OCI-LY7 (cell line): ENCODE measurements at regions not wholly inside any gene's neighbourhood (a gene's known extent, or its start where the extent isn't known, plus 50 kb on each side); places are given as distances from the start of the nearest gene placed in this dataset.

ENCODE experiments used
- BruUV-seq: library from RNA; stranded (reverse); fragments of 400-500 nt; replicated peaks from 2 replicates; lab custom pipeline; 2021; lab: Mats Ljungman, UMichigan
- CTCF ChIA-PET: fragments of 300-600 bp; sonication (Branson Sonifier 250); formaldehyde crosslinking; loops from one replicate; lab custom pipeline; 2022; ENCODE audit warnings: antibody characterized with exemption; ENCODE audit not compliant: unreplicated experiment; lab: Charles Lee
- POLR2A ChIA-PET: fragments of 300-600 bp; sonication (Branson Sonifier 250); formaldehyde crosslinking; loops from one replicate; lab custom pipeline; 2022; ENCODE audit warnings: antibody characterized with exemption; lab: Charles Lee
- DNase-seq: peaks from one replicate; pipeline ENCODE4 v3.0.0-alpha.2; 2015; ENCODE audit warnings: low spot score
- H2AFZ ChIP-seq: fragments of 200-600 bp; sonication (generic), shearing (Covaris generic); 2 replicates; pipeline ENCODE4 v1.6.1; 2014; ENCODE audit warnings: mild to moderate bottlenecking, antibody characterized with exemption, low read length, moderate library complexity
- H3K27ac ChIP-seq: fragments of 200-600 bp; sonication (generic); 2 replicates; pipeline ENCODE4 v1.5.1; 2014; ENCODE audit warnings: mixed run types, low read depth, mild to moderate bottlenecking, moderate library complexity, low read length, inconsistent platforms; ENCODE audit not compliant: poor library complexity, severe bottlenecking
- H3K36me3 ChIP-seq: fragments of 200-600 bp; sonication (generic); 2 replicates; pipeline ENCODE4 v1.6.1; 2014; ENCODE audit warnings: mild to moderate bottlenecking, antibody characterized with exemption, low read length, moderate library complexity, mixed read lengths; ENCODE audit not compliant: insufficient read depth
- H3K4me1 ChIP-seq: fragments of 200-600 bp; sonication (generic); 2 replicates; pipeline ENCODE4 v1.5.1; 2014; ENCODE audit warnings: mild to moderate bottlenecking, low read length; ENCODE audit not compliant: insufficient read depth, poor library complexity, severe bottlenecking
- H3K4me2 ChIP-seq: fragments of 200-600 bp; sonication (generic); 2 replicates; pipeline ENCODE4 v1.6.1; 2014; ENCODE audit warnings: mild to moderate bottlenecking, low read length
- H3K4me3 ChIP-seq: fragments of 200-600 bp; sonication (generic); 2 replicates; pipeline ENCODE4 v1.5.1; 2014; ENCODE audit warnings: mild to moderate bottlenecking, low read depth, low read length; ENCODE audit not compliant: poor library complexity, severe bottlenecking
- H3K79me2 ChIP-seq: fragments of 200-600 bp; sonication (generic); 2 replicates; pipeline ENCODE4 v1.6.1; 2016; ENCODE audit warnings: low read depth, mild to moderate bottlenecking, low read length, moderate library complexity, mixed read lengths; ENCODE audit not compliant: insufficient read depth
- H3K9me2 ChIP-seq: fragments of 200-600 bp; sonication (generic); 2 replicates; pipeline ENCODE4 v1.6.1; 2016; ENCODE audit warnings: mild to moderate bottlenecking, low read length, mixed read lengths; ENCODE audit not compliant: insufficient read depth
- H3K9me3 ChIP-seq: fragments of 200-600 bp; sonication (generic); 2 replicates; pipeline ENCODE4 v1.6.1; 2014; ENCODE audit warnings: mild to moderate bottlenecking, mixed run types, low read length, mixed read lengths
- H4K20me1 ChIP-seq: fragments of 200-600 bp; sonication (generic); 2 replicates; pipeline ENCODE4 v1.6.1; 2014; ENCODE audit warnings: mild to moderate bottlenecking, antibody characterized with exemption, low read length, moderate library complexity, mixed read lengths; ENCODE audit not compliant: insufficient read depth
- CTCF ChIP-seq: fragments of 200-600 bp; sonication (generic); conservative IDR thresholded peaks from 2 replicates; pipeline ENCODE4 v1.5.1; 2014; ENCODE audit warnings: mild to moderate bottlenecking, antibody characterized with exemption, low read length, moderate library complexity, mixed read lengths
- EZH2phosphoT487 ChIP-seq: fragments of 200-600 bp; sonication (generic); IDR thresholded peaks from 2 replicates; pipeline ENCODE4 v1.6.1; 2018; ENCODE audit warnings: low read depth, borderline replicate concordance, mild to moderate bottlenecking, mixed run types, antibody characterized with exemption, low read length, moderate library complexity, mixed read lengths
- intact Hi-C: fragments of 100-400 bp; cut with micrococcal nuclease; formaldehyde crosslinking; loops from one replicate; pipeline ENCODE4 v1.10.0; 2022; ENCODE audit not compliant: unreplicated experiment

DNA sequence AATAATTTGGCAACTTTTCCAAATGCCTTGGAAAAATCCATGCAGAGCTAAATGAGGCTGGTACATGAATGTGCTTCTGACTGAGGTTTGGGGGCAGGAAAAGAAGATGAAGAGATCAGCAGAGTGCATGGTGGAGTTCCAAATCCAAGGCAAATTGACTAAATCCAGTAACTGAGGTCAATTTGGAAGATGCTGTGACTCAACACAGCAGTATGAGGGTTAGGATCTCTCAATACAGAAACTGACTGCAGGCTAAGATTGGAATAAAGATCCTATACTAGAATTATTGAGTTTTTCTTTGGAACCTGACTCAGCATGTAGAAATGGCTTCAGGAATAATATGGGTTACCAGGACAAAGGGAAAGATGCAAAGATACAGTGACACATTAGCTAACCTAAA lies 99.3 kb upstream of the FAT3 start:
- H3K9me2 ChIP-seq = no peaks in the 10 kb centered on the region
- H3K79me2 ChIP-seq = no peaks in the 10 kb centered on the region
- intact Hi-C loops = no loop called here
- no peak overlapping the region for H2AFZ ChIP-seq
- ChIA-PET CTCF (no interaction called here), POLR2A (no interaction called here)
- TF ChIP-seq CTCF (no peak), EZH2phosphoT487 (no peak)
- no peaks in the 10 kb centered on the region for H4K20me1 ChIP-seq
- H3K27ac ChIP-seq = no peak overlapping the region
- no peaks in the 10 kb centered on the region for H3K4me1 ChIP-seq
- H3K4me2 ChIP-seq = no peak overlapping the region
- no peaks in the 10 kb centered on the region for H3K36me3 ChIP-seq
- H3K9me3 ChIP-seq = no peaks in the 10 kb centered on the region
- DNase-seq = no peak
- no TSS peak for BruUV-seq
- H3K4me3 ChIP-seq = no peak overlapping the region

DNA sequence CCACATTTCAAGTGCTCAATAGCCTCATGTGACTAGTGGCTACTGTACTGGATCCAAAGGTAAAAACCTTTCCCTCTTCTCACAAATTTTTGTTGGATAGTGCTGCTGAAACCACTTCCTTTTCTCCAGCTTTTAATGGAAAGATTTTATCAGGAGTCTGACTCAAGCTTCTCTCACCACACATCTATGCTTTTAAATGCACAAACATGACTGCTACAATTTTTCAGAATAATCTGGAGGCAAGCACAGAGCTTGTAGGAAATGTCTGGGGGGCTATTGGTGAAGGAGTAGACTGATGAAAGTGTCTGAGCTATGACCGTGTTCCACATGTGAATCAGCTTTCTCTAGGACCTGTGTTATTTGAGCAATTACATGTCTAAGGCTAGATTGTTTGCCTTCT lies 101.1 kb upstream of the FAT3 start:
- DNase-seq = no peak
- no peak overlapping the region for H3K4me2 ChIP-seq
- no peaks in the 10 kb centered on the region for H3K9me3 ChIP-seq

More for the DNA sequence above, 101.1 kb upstream of the FAT3 start:
- Histone ChIP-seq H3K36me3 (no peaks in the 10 kb centered on the region), H3K9me2 (no peaks in the 10 kb centered on the region), H3K79me2 (no peaks in the 10 kb centered on the region), H3K27ac (no peak overlapping the region), H3K4me3 (no peak overlapping the region), H2AFZ (no peak overlapping the region), H3K4me1 (no peaks in the 10 kb centered on the region), H4K20me1 (no peaks in the 10 kb centered on the region)
- POLR2A ChIA-PET = interaction anchor here (2.2 kb wide), 1 partner anchor 14 kb away, joined by 4 read pairs; no protein-coding TSS in a partner anchor
- CTCF ChIA-PET = no interaction called here
- intact Hi-C loops = no loop called here
- BruUV-seq = no TSS peak
- TF ChIP-seq EZH2phosphoT487 (no peak), CTCF (no peak)
